ENCODE measurements at regions not wholly inside any gene's neighbourhood (a gene's known extent, or its start where the extent isn't known, plus 50 kb on each side); places are given as distances from the start of the nearest gene placed in this dataset.

DNA sequence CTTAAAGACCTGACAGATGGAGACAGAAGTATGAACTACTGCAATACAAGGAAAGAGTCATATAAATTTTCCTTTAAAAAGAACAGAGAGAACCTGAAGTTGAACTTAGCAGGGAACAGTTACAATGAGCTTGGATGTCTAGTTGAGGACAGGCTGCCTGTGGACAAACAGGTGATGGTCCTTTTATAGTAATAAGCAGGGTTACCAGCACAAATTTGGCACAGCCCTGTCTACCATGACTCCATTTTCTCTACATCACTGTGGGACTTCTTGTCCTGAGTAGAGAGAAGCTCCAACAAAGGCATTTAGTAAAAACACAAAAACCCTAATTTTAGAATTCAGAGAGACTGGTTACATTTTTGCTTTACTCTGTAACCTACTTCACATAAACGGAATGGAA, 448.1 kb downstream of the PLCL1 start:
- H3K4me1 ChIP-seq, result no peaks in the 10 kb centered on the region
- H3K36me3 ChIP-seq, result no peaks in the 10 kb centered on the region
- no peak for DNase-seq (ENCODE audit: low spot score in 2 of 2)
- TF ChIP-seq POLR2AphosphoS5 (IDR thresholded peaks at IDR 0.05) (no peak), CTCF (IDR thresholded peaks at IDR 0.05) (no peak), POLR2A (IDR thresholded peaks at IDR 0.05) (no peak), EP300 (IDR thresholded peaks at IDR 0.05) (no peak)
- H3K9me3 ChIP-seq, result no peaks in the 10 kb centered on the region
- no peak overlapping the region for H3K27ac ChIP-seq
- H3K27me3 ChIP-seq, result no peaks in the 10 kb centered on the region
- 83% methylated on average over 1 of the region's 1 CpG for WGBS
- H3K4me3 ChIP-seq, result no peak overlapping the region

GRCh38 chr2:198242093-198242492, 437.7 kb downstream of the PLCL1 start:
- Histone ChIP-seq H3K4me1 (no peaks in the 10 kb centered on the region), H3K4me3 (no peak overlapping the region), H3K27ac (no peak overlapping the region), H3K9me3 (no peaks in the 10 kb centered on the region), H3K36me3 (no peaks in the 10 kb centered on the region), H3K27me3 (no peaks in the 10 kb centered on the region)
- TF ChIP-seq POLR2AphosphoS5 (IDR thresholded peaks at IDR 0.05) (no peak), CTCF (IDR thresholded peaks at IDR 0.05) (no peak), EP300 (IDR thresholded peaks at IDR 0.05) (no peak), POLR2A (IDR thresholded peaks at IDR 0.05) (no peak)
- 91% methylated on average over 3 of the region's 3 CpGs for WGBS
- DNase-seq (ENCODE audit: low spot score in 2 of 2), result no peak

DNA sequence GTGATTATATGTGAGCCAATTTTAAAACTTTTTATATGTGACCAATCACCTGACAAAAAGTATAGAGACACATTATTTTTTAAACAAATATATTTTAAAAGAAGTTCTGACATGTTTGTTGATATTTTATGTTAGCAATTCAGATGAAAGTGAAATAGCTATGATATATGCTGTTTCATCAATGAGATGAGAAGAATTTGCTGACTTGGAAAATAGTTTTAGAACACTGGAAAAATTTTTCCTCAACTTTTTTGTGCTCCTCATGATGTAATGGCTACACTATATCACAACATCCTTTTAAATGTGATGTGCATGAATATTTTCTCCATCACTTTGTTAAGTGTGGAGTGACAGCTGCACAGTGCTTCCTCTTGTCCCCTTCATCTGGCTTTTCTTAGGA, 434.0 kb downstream of the PLCL1 start:
- TF ChIP-seq POLR2AphosphoS5 (IDR thresholded peaks at IDR 0.05) (no peak), CTCF (IDR thresholded peaks at IDR 0.05) (no peak), EP300 (IDR thresholded peaks at IDR 0.05) (no peak), POLR2A (IDR thresholded peaks at IDR 0.05) (no peak)
- Histone ChIP-seq H3K36me3 (no peaks in the 10 kb centered on the region), H3K9me3 (no peaks in the 10 kb centered on the region), H3K4me3 (no peak overlapping the region), H3K27ac (no peak overlapping the region), H3K27me3 (no peaks in the 10 kb centered on the region), H3K4me1 (no peaks in the 10 kb centered on the region)
- DNase-seq (ENCODE audit: low spot score in 2 of 2), result no peak

DNA sequence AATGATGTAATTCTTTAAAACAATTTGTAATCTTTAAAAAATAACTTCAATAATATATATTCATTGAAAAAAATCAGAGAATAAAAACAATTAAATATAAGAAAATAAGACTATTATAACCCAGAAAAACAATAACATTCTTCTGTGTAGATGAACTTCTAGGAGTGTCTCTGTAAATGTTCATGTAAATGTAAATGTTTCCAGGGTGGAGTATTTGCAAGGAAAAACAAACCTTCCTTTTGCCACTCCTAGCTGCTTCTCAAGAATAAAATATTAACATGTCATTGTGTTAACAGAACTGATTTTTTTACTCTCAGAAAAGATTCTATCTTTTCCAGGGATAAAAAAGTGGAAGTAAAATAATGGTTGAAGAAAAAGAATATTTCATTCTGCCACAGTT, 431.9 kb downstream of the PLCL1 start:
- H3K4me3 ChIP-seq, result no peak overlapping the region
- DNase-seq (ENCODE audit: low spot score in 2 of 2), result no peak
- H3K27me3 ChIP-seq, result no peaks in the 10 kb centered on the region
- no peak overlapping the region for H3K27ac ChIP-seq
- TF ChIP-seq EP300 (IDR thresholded peaks at IDR 0.05) (no peak), CTCF (IDR thresholded peaks at IDR 0.05) (no peak), POLR2A (IDR thresholded peaks at IDR 0.05) (no peak), POLR2AphosphoS5 (IDR thresholded peaks at IDR 0.05) (no peak)
- no peaks in the 10 kb centered on the region for H3K9me3 ChIP-seq
- H3K36me3 ChIP-seq, result no peaks in the 10 kb centered on the region
- H3K4me1 ChIP-seq, result no peaks in the 10 kb centered on the region

DNA sequence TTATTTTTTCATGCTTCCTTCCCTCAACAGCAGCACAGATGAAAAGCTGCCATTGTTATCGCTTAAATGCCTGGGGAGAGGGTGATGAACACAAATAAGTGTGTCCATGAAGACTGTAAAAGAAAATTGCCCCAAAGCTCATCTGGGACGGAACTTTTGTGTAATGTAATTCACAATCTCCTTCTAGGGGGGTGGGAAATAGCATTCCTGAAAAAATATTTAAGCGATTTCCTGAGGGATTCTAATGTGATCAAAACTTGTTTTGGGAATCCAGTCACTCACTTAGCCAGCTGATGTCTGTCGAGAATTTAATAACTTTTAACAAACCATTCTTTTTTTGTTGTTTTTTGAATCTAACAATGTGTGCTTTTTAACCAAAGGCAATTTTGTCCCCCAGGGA, 427.9 kb downstream of the PLCL1 start:
- TF ChIP-seq POLR2AphosphoS5 (IDR thresholded peaks at IDR 0.05) (no peak), EP300 (IDR thresholded peaks at IDR 0.05) (no peak), CTCF (IDR thresholded peaks at IDR 0.05) (no peak), POLR2A (IDR thresholded peaks at IDR 0.05) (no peak)
- Histone ChIP-seq H3K4me3 (no peak overlapping the region), H3K4me1 (no peaks in the 10 kb centered on the region), H3K27ac (no peak overlapping the region), H3K27me3 (no peaks in the 10 kb centered on the region), H3K36me3 (no peaks in the 10 kb centered on the region), H3K9me3 (no peaks in the 10 kb centered on the region)
- DNase-seq (ENCODE audit: low spot score in 2 of 2), result no peak
- WGBS, result 64% methylated on average over 4 of the region's 4 CpGs

Data from suprapubic skin (tissue), 4 donors.